GM19372 (cell line): ENCODE measurements at regions not wholly inside any gene's neighbourhood (a gene's known extent, or its start where the extent isn't known, plus 50 kb on each side); places are given as distances from the start of the nearest gene placed in this dataset.

Source experiments
- ATAC-seq: cut with Tn5 transposase; IDR thresholded peaks from one replicate; pipeline ENCODE4 v1.9.1; 2021; ENCODE audit warnings: mild to moderate bottlenecking, low read depth, moderate library complexity; ENCODE audit not compliant: unreplicated experiment

- no peak for ATAC-seq
Observed at GRCh38 chr12:92339198-92339821, 193.7 kb upstream of the BTG1 start.

- ATAC-seq = no peak
Observed at GRCh38 chr12:92338671-92339070, 193.0 kb upstream of the BTG1 start.

GRCh38 chr12:92338102-92338501 is 192.5 kb upstream of the BTG1 start:
- ATAC-seq = no peak

- no peak for ATAC-seq
Observed at GRCh38 chr12:92337128-92337527, 191.5 kb upstream of the BTG1 start.

- no peak for ATAC-seq
Observed at GRCh38 chr12:92336641-92337040, 191.0 kb upstream of the BTG1 start.

GRCh38 chr12:92335831-92336230 is 190.2 kb upstream of the BTG1 start:
- ATAC-seq = no peak

GRCh38 chr12:92334552-92334951 is 188.9 kb upstream of the BTG1 start:
- no peak for ATAC-seq

GRCh38 chr12:92332552-92332951 is 186.9 kb upstream of the BTG1 start:
- ATAC-seq = no peak

- ATAC-seq = no peak
Observed at GRCh38 chr12:92331383-92331782, 185.7 kb upstream of the BTG1 start.

- ATAC-seq = no peak
Observed at GRCh38 chr12:92330654-92331053, 185.0 kb upstream of the BTG1 start.

GRCh38 chr12:92326877-92327276 is 181.2 kb upstream of the BTG1 start:
- no peak for ATAC-seq

- ATAC-seq = no peak
Observed at GRCh38 chr12:92324849-92325500, 179.3 kb upstream of the BTG1 start.

- no peak for ATAC-seq
Observed at GRCh38 chr12:92312463-92312964, 166.9 kb upstream of the BTG1 start.

GRCh38 chr12:92304371-92305055 is 158.9 kb upstream of the BTG1 start:
- ATAC-seq = no peak

- no peak for ATAC-seq
Observed at GRCh38 chr12:92302041-92302829, 156.6 kb upstream of the BTG1 start.

GRCh38 chr12:92301356-92301755 is 155.7 kb upstream of the BTG1 start:
- ATAC-seq = no peak

- ATAC-seq = no peak
Observed at GRCh38 chr12:92300777-92301176, 155.1 kb upstream of the BTG1 start.

GRCh38 chr12:92299744-92300143 is 154.1 kb upstream of the BTG1 start:
- no peak for ATAC-seq

GRCh38 chr12:92299344-92299743 is 153.7 kb upstream of the BTG1 start:
- no peak for ATAC-seq

GRCh38 chr12:92297932-92298696 is 152.5 kb upstream of the BTG1 start:
- no peak for ATAC-seq
